ENCODE measurements at regions not wholly inside any gene's neighbourhood (a gene's known extent, or its start where the extent isn't known, plus 50 kb on each side); places are given as distances from the start of the nearest gene placed in this dataset.
"Not testable (repeated sequence)": the region's sequence is repeated elsewhere in the genome, so short reads cannot be mapped to it uniquely, and the experiment has no call there.

- not testable (repeated sequence) for H2BK15ac ChIP-seq (ENCODE audit: low read length)
Measured at GRCh38 chr20:30975859-30976258, 281.6 kb upstream of the DEFB115 start.

More at GRCh38 chr20:30975859-30976258, 281.6 kb upstream of the DEFB115 start:
- H3K56ac ChIP-seq (replicated peaks; ENCODE audit: insufficient read length, low read depth, low read length); H2AK5ac ChIP-seq (ENCODE audit: low read depth, low read length); H2BK12ac ChIP-seq (ENCODE audit: low read depth, low read length); H4K20me1 ChIP-seq (replicated peaks in 1 of 2; ENCODE audit: control insufficient read depth in 1 of 2, insufficient read depth in 2 of 2, low read length in 2 of 2); H3K4me2 ChIP-seq (ENCODE audit: insufficient read depth in 1 of 2, low read depth in 2 of 2, low read length in 2 of 2); H3K18ac ChIP-seq (ENCODE audit: extremely low read depth, low read length); H3K36me3 ChIP-seq (ENCODE audit: control insufficient read depth in 2 of 4, insufficient read depth in 4 of 4, low read length in 3 of 4); H4K8ac ChIP-seq (ENCODE audit: extremely low read depth, insufficient read depth, low read length); H3K4me3 ChIP-seq (ENCODE audit: extremely low read depth in 1 of 4, insufficient read depth in 2 of 4, low read depth in 3 of 4, low read length in 4 of 4); H3K79me2 ChIP-seq (ENCODE audit: control insufficient read depth in 1 of 2, insufficient read depth in 2 of 2, low read length in 2 of 2); H3K14ac ChIP-seq (ENCODE audit: insufficient read length); CTCF ChIA-PET (ENCODE audit: partially characterized antibody); H3K23ac ChIP-seq (ENCODE audit: insufficient read length); H2BK120ac ChIP-seq (replicated peaks; ENCODE audit: low read depth, low read length); H2AFZ ChIP-seq (ENCODE audit: low read length); H3K4me1 ChIP-seq (replicated peaks in 1 of 4; ENCODE audit: control insufficient read depth in 3 of 4, insufficient read depth in 4 of 4, low read length in 3 of 4); H3K9ac ChIP-seq (replicated peaks in 1 of 4; ENCODE audit: extremely low read depth in 1 of 4, low read depth in 3 of 4, low read length in 3 of 4); H2BK5ac ChIP-seq (ENCODE audit: low read depth, low read length); H3K79me1 ChIP-seq (ENCODE audit: low read depth, low read length); H3K27me3 ChIP-seq (replicated peaks in 1 of 4; ENCODE audit: control insufficient read depth in 3 of 4, extremely low read depth in 1 of 4, insufficient read depth in 3 of 4, low read length in 3 of 4); H3K23me2 ChIP-seq (ENCODE audit: low read depth, low read length); H3K4ac ChIP-seq (replicated peaks; ENCODE audit: insufficient read length, low read depth, low read length); H2BK20ac ChIP-seq (ENCODE audit: low read length); H4K5ac ChIP-seq (ENCODE audit: insufficient read length, low read depth, low read length); FAIRE-seq; H4K91ac ChIP-seq (replicated peaks; ENCODE audit: insufficient read length, low read length); H3K27ac ChIP-seq (ENCODE audit: low read depth, low read length); POLR2A ChIA-PET (ENCODE audit: partially characterized antibody): not testable (repeated sequence)
- whole genome bisulfite sequencing, 2 experiments (ENCODE audit: extremely low coverage in 1 of 2, insufficient coverage in 1 of 2, insufficient read length in 1 of 2, insufficient replicate concordance in 2 of 2, low coverage in 1 of 2, low lambda C conversion rate in 2 of 2, missing lambda C conversion rate in 1 of 2) = 87% methylated on average over 10 of the region's 13 CpGs; no CpG with 5 or more reads in 1 of the 2 experiments
- H3K9me3 ChIP-seq (ENCODE audit: insufficient read depth in 2 of 2, low read depth in 1 of 2, low read length in 1 of 2) = peaks cover 0 to 15% of the 10 kb centered on the region in 2 experiments; a peak in 3 of 4 replicates
- DNase-seq (ENCODE audit: low read depth in 1 of 2, low spot score in 2 of 2) = peak in 1 of 2 experiments; percentile 50

Measured in H1 (cell line).